Left lobe of liver (tissue), 2 donors: ENCODE measurements at regions not wholly inside any gene's neighbourhood (a gene's known extent, or its start where the extent isn't known, plus 50 kb on each side); places are given as distances from the start of the nearest gene placed in this dataset.

ENCODE experiments used
- ATAC-seq: fragments of 200-7000 bp; cut with Tn5 transposase; one replicate; pipeline ENCODE4 v1.9.1; 2020; ENCODE audit warnings: mild to moderate bottlenecking, moderate library complexity
- DNase-seq: peaks from one replicate; pipeline ENCODE4 v3.0.0-alpha.2; 2020; ENCODE audit warnings: low spot score
- donor health status: DM: no; HTN: no; CAD: no; lungs with moderate emphysema.
- donor health status: DM: no; HTN: yes; CAD: no.

DNA sequence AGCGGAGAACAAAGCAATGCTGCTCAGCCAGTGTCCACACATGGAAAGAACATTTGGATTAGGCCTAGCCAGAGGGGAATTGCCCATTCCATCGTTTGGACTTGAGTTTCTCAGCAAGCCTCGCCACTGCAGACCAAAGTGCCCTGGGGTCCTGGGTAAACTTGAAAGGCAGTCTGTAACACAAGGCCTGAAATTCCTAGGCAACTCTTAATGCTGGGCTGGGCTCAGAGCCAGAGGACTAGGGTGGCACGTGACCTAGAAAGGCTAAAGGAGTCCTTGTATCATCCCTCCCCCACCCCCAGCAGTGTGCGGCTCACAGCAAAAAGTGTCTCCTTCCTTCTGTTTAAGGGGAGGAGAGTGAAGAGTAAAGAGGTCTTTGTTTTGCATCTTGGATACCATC lies 210.4 kb upstream of the ARX start:
- ATAC-seq (no peak), DNase-seq (no peak)

DNA sequence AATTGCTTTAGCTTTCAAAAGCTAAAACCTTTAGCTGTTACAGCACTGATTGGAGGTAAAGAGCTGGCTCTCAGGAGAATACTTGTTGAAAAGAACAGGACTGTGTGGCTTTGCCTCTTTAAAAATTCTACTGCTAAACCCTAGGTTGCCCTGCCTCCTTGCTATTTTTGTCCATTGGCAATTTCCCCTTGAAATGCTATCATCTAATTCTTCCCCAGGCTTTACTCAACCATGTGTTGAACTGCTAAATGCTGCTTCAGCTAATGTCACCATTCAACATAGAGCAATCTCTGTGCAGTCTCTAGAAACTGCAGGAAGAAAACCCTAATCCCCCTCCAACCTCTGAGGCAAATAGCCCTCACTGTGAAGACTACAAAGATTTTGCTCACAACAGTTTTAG lies 203.7 kb upstream of the ARX start:
- no peak for DNase-seq
- no peak for ATAC-seq

DNA sequence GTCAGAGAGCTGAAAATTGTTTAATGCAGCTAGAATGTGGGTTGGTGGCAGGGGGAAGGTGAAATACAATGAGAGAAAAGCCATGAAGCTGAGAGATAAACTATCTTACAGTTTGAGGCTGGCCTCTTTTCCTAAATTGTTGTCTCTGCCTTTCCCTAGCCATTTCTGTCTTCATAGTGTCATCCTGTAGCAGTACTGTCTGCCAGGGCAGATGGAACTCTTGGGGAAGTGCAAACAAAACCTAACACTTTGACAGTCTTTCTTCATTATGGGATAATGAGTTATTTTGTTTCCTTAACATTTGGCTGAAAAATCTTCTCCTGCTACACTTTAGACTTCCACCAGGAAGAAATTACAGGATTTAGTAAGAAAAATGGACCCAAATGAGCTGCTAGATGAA lies 197.8 kb upstream of the ARX start:
- DNase-seq, result no peak
- ATAC-seq, result no peak

DNA sequence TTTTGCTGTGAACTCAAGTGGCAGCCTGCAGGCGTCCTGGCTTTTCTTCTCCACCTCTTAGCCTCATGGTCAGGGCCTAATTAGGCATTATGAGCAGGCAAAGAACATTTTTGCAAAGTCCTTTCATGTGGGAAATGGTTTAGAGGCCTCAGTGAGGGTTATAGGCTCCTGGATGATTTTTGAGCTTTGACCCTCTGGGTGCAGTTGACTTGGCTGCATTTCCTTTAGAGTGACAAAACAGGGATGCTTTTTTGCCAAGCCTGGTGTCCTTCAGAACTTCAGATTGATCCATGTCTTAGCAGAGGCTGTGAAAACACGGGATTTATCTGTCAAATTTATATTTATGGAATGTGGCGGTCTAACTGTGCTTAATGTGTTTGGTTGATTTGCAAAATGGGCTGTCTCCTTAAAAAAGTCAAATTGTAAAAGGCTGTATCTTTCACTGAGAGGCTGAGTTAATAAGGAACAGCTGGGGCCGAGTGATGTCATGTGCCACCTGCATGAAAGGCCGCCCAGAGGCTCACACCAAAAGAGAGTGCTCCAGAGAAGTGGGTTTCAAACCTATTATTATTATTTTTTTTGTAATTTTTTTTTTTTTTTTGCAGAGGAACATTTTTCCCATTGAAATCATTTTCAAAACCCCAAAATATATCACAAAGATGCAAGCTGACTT lies 192.2 kb upstream of the ARX start:
- ATAC-seq (peak; percentile 88), DNase-seq (peak; percentile 43)

DNA sequence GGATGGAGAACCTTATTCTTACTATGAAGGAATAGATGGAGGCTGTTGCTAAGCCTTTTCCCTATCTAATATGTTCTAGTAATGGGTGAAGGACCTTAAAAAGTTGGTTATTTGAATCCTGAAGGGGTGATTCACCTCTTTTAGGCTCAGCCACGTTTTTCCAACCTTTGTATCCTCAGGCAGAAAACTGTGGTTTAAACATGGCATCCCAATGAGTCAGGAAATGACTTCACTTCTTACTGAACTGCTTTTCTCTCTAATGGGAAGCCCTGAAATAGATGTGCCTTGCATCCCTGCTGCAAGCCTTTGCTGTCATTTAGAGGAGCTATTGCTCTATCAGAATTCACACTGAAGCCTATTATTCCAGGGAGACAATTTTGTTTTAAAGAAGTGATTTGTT lies 191.0 kb upstream of the ARX start:
- DNase-seq (no peak), ATAC-seq (no peak)

DNA sequence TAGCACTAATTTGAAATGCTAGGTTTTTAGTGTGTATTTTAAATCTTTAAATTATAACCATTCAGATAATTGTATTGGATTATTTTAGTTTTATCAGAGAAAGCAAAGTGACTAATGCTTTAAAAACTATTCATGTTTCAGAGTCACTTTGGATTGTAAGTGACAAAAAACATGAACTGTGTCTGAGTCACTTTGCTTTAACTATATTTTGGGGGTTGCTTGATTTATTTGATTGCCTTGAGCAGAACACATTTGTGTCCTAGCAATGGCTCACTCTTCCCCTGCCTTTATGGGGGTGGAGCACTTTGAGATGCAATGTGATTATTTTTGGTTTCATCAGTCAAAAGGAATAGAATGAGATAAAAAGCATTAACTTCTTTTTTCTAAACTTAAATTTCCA lies 188.4 kb upstream of the ARX start:
- ATAC-seq (no peak), DNase-seq (no peak)

DNA sequence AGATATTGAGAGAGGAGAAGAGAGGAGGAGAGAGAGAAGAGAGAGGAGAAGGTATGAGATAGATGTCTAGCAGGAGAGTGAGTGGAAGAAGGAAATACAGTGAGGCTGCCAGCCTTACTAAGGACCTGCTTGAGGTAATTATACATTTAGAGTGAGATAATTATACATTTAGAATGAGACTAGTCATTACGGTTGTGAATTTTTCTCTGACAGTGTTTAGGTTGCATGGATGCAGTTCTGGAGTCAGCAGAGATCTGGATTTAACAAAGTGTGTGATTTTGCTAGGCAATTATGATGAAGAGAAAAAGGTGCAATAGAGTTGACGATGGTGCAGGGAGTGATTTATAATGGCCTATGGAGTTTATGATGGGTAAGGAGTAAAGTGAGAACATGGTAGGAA lies 187.1 kb upstream of the ARX start:
- DNase-seq (no peak), ATAC-seq (no peak)

DNA sequence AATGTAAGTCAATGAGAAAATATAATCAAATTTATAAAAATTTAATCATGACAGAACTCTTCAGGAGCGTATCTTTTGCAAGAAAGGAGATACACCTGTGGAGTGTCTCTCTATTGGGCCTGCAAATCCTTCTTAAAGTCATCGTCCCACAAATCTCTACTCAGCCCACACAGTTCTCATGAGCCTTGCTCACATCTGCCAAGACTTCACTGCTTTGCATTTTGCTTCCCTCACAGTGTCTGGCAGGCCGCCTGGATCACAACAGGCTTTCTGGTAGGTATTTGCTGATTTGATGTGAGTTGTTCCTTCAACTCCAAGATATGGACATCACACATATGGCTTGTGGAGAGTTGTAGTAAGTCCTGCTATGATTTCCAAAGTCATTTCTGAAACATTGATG lies 183.1 kb upstream of the ARX start:
- no peak for ATAC-seq

DNA sequence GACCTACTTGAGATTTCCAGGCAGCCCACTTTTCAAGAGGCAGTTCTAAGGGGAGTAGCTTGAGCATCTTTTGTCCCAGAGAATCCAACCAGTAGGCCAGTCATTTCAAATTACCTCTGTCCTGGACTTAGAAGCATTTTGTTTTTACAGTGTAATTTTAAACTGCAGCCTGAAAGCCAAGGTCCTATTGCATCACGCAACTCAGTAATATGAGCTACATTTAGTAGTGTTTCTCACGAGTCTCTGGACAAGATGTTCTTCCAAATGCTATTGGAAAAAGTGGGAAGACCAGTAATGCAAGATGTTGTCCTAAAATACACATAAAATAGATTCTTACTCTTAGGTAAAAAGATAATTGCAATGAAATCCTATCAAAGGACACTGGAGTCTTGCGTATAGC lies 182.5 kb upstream of the ARX start:
- no peak for DNase-seq
- no peak for ATAC-seq

More for the DNA sequence above, 183.1 kb upstream of the ARX start:
- no peak for DNase-seq

DNA sequence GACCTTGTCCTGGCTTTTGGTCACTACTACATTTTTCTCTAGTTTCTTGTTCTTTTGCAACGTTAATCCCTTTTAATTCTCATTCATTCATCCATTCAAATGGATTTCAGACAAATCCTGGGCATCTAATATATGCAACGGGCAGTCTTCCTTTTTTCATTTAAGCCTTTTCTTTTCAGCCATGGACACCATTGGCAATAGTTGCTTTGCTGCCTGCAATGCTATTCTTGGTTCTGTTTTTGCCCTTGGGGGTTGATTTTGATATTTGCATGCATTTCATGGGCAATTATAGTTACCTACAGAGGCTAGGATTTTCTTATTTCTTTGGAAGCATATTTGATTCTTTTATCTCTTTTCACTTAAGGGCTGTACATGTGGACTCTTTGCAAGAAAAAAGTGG lies 180.5 kb upstream of the ARX start:
- no peak for ATAC-seq
- DNase-seq, result no peak

DNA sequence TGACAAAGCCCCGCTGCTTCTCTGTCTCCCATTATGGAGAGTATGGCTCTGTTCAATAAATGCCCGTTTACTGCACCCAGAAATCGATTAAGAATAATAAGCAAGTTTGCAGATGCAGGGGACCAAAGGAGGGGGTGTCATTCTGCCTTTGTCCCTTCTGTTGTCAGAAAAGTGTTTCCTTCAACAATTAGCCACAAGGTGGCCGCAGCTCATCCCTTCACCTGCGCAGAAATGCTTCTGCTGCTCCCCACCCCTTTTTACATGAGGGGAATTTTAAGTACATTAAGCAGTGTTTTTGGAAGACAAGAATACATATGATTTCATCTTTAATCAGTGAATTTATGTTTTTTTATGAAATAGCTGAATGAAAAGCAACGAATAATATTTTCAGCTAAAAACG lies 175.6 kb upstream of the ARX start:
- no peak for DNase-seq
- no peak for ATAC-seq

DNA sequence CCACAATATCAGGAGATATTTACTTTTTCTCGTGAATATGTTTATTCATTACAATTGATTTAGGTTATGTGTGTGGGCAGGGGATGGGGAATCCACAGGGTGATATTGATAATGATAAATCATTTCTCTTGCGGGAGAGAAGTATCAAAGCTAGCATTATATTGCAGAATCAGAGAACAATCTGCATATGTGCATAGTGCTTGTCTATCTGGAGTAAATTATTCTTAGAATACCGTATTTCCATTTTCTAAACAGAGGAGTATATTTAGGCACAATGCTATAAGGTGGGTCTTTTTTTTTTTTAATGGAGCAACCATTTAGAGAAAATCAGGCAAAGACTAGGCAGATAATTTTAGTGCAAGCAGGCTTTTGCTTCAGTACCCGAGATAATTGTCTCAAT lies 166.0 kb upstream of the ARX start:
- no peak for ATAC-seq
- DNase-seq, result no peak

DNA sequence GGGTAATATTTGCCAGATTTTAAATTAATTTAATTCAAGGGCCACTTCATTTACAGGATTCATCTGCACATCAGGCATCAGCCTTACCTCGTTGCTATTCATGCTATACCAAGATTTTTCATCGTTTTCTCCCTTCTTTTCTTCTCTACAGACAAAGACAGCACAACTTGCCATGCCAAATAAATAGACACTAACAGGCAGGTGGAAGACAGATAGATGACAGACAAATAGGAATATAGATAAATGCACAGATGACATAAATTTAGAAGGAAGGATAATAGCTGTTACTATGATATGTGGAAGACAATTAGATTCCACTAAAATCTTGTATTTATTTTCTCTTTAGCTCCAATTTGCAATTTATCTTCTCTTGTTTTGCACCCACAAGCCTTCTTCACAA lies 164.5 kb upstream of the ARX start:
- ATAC-seq, result no peak
- DNase-seq, result no peak

DNA sequence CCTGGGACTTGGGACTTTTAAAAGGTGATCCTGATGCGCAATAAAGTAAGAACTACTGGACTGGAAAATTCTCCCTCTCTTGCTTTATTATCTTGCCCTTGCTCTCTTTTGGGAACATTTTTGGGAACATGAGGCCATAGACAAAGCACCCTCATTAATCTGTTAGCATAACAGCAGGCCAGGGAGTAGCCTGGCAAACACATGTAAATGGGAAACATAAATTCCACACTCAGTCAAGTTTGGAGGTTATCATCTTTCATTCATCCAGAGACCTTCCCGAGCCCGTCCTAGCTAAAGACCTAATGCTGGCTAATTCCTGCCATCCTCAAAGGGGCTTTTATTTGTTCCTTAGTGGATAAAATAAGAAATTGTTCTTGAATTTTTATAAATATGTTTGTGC lies 162.8 kb upstream of the ARX start:
- ATAC-seq (no peak), DNase-seq (no peak)

DNA sequence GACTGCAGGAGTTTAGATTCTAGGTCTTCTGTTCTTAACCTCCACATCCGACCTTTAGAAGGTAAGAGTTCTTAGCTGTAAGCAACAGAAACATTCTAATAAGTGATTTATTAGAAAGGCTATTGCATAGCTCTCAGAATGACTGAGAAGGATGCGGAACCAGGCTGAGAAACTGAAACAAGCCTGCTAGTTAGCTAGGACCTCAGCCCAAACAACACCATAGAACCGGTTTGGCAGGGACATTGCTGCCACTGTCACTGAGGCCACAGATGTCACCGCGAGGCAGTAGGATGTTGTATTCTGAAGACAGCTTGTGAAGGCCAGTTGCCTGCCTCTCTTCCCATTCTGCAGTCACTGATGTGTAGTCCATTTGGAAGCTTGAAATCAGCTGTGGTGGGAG lies 160.0 kb upstream of the ARX start:
- ATAC-seq, result no peak
- no peak for DNase-seq

DNA sequence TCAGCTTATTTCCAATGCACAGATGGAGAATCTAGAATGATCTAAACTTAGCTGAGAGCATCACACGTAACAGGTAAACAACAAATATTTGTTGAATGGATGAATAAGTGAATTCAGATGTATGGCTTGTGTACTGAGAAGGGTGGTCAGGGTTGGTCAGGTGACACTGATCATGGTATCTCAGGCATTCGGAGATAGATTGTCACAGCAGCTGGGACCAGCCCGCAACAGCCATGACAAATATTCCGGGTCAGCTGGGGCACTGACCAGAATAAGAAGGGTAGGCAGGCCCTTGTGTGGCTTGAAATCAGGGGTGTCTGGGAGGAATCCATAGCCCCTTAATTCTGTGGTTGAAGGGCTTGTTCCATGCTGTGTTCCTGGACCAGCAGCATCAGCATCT lies 159.4 kb upstream of the ARX start:
- ATAC-seq (no peak), DNase-seq (no peak)

DNA sequence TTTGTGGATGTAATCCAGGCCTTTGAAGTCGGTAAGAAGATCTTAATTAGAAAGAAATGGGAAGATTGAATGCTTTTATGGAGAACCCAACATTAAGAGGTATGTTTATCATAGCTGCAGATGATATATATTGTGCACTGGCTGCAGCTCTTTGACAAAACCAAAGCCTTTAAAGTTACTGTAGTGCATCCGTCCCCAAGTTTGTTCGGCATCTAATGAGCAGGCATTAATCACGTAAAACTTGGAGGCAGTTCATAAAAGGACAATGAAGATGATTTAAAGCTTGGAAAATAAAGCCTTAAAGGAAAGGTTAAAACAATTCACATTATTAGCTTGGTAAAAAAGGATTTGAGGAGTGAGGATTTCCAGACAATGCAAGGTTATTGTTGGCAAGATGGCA lies 150.8 kb upstream of the ARX start:
- DNase-seq, result no peak
- no peak for ATAC-seq

DNA sequence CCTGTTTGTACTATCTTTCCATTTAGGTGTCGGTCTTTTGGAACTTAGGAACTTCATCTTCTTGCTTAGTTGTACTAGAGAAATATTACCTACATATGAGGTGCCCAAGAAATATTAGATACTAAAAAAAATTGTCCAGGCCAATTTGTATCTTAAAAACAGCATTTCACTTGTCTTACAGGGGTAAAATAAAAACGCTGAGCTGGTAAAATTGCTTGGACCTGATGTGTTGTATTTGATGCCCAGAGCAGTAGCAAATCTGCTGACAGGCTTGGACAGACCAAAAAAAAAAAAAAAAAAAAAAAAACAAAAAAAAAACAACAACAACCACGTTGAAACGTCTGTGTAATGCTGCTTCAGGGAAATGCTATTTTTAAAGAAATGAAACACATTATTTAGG lies 150.4 kb upstream of the ARX start:
- no peak for ATAC-seq
- no peak for DNase-seq

DNA sequence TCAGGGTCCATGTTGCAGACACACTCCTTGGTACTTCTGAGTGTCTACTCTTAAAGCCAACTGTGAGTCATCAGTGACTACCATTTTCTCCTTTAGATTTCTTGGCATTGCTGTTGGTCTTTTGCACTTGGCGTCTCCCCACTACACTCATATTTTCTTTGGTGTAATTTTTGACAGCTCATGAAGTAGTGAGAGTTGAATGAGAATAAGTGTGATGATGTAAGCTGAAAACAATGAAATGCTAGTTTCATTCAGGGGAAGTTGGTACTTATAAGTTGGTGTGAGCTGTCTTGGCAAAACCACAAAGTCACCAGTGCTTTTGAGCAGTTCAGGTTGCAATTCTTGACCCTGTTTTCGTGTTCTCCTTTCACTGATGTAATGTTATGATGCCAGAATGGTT lies 142.9 kb upstream of the ARX start:
- no peak for ATAC-seq

DNA sequence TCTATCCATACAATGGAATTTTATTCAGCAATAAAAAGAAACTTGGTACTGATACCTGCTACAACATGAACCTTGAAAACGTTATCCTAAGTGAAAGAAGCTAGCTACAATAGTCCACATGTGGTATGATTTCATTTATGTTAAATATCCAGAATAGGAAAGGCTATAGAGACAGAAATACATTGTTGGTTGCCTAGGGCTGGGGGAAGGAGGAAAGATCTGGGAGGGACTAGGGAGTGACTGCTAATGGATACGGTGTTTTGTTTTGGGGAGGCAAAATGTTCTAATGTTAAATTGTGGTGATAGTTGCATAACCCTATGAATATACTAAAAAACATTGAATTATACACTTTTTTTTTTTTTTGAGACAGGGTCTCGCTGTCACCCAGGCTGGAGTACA lies 141.1 kb upstream of the ARX start:
- ATAC-seq, result no peak

More for the DNA sequence above, 142.9 kb upstream of the ARX start:
- DNase-seq, result no peak

DNA sequence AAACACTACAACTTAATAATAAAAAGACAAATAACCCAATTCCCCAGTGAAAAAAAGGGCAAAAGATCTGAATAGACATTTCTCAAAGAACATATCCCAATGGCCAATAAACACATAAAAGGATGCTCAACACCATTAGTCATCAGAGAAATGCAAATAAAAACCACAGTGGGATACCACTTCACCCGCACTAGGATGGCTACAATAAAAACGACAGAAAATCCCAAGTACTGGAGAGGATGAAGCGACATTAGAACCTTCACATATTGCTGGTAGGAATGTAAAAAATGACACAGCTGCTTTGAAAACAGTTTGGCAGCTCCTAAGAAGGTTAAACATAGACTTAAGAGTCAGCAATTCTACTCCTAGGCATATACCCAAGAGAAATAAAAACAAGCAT lies 140.6 kb upstream of the ARX start:
- no peak for DNase-seq

More for the DNA sequence above, 141.1 kb upstream of the ARX start:
- DNase-seq, result no peak

DNA sequence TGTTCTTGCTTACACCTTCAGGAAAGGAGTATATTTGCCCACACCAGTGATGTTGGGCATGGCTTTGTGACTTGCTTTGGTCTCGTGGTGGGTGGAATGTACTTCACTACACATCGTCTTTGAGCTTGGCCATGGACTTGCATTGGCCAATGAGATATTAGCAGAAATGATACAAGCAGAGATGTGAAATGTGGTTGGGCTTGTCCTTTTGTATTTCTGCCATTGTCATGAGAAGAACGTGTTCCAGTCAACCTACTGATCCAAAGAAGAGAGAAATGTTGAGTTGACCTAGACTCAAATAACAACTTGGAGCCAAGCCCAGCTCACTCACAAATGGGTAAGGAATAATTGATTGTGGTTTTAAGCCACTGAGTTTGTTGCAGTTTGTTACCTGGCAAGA lies 138.4 kb upstream of the ARX start:
- DNase-seq (no peak), ATAC-seq (no peak)

More for the DNA sequence above, 140.6 kb upstream of the ARX start:
- no peak for ATAC-seq

DNA sequence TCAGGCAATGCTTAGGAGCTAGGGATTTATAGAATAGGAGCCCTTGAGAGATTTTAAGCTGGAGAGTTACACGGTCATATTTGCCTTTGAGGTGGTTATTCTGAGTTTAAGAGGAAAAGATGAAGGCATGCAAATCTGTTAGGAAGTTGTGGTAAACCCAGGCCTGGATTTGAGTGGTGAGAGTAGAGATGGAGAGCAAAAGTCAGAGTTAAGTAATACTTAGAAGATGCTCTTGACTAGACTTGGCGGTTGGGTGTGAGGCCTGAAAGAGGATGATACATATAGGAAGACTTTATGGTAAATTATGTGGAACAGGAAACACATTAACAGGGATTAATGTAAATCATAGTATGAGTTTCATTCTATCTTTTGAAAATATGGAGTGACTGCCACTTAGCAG lies 136.0 kb upstream of the ARX start:
- no peak for DNase-seq
- no peak for ATAC-seq
